ENCODE measurements at regions not wholly inside any gene's neighbourhood (a gene's known extent, or its start where the extent isn't known, plus 50 kb on each side); places are given as distances from the start of the nearest gene placed in this dataset.
"Not testable (repeated sequence)": the region's sequence is repeated elsewhere in the genome, so short reads cannot be mapped to it uniquely, and the experiment has no call there.

- DNase-seq, result no peak
Measured at GRCh38 chr1:157249739-157250138, 111.5 kb upstream of the ETV3 start.

- no peak for DNase-seq
Measured at GRCh38 chr1:157249326-157249725, 111.1 kb upstream of the ETV3 start.

- not testable (repeated sequence) for DNase-seq
Measured at GRCh38 chr1:157247764-157248049, 109.5 kb upstream of the ETV3 start.

GRCh38 chr1:157247005-157247763, 109.0 kb upstream of the ETV3 start:
- DNase-seq, result no peak

GRCh38 chr1:157245823-157246222, 107.6 kb upstream of the ETV3 start:
- no peak for DNase-seq

GRCh38 chr1:157241185-157241538, 103.0 kb upstream of the ETV3 start:
- DNase-seq, result no peak

- DNase-seq, result no peak
Measured at GRCh38 chr1:157240495-157241184, 102.4 kb upstream of the ETV3 start.

GRCh38 chr1:157239936-157240335, 101.7 kb upstream of the ETV3 start:
- no peak for DNase-seq

- no peak for DNase-seq
Measured at GRCh38 chr1:157238585-157238984, 100.4 kb upstream of the ETV3 start.

GRCh38 chr1:157237981-157238380, 99.8 kb upstream of the ETV3 start:
- no peak for DNase-seq

GRCh38 chr1:157237522-157237921, 99.3 kb upstream of the ETV3 start:
- no peak for DNase-seq

GRCh38 chr1:157236072-157236471, 97.9 kb upstream of the ETV3 start:
- no peak for DNase-seq

GRCh38 chr1:157235307-157235706, 97.1 kb upstream of the ETV3 start:
- no peak for DNase-seq

GRCh38 chr1:157234705-157235273, 96.6 kb upstream of the ETV3 start:
- DNase-seq, result no peak

- no peak for DNase-seq
Measured at GRCh38 chr1:157233131-157233530, 94.9 kb upstream of the ETV3 start.

- no peak for DNase-seq
Measured at GRCh38 chr1:157231846-157232525, 93.8 kb upstream of the ETV3 start.

- DNase-seq, result no peak
Measured at GRCh38 chr1:157230500-157230899, 92.3 kb upstream of the ETV3 start.

GRCh38 chr1:157227700-157228099, 89.5 kb upstream of the ETV3 start:
- no peak for DNase-seq

GRCh38 chr1:157226739-157227138, 88.5 kb upstream of the ETV3 start:
- no peak for DNase-seq

- no peak for DNase-seq
Measured at GRCh38 chr1:157219600-157219999, 81.4 kb upstream of the ETV3 start.

- no peak for DNase-seq
Measured at GRCh38 chr1:157219182-157219581, 81.0 kb upstream of the ETV3 start.

GRCh38 chr1:157218671-157219070, 80.5 kb upstream of the ETV3 start:
- no peak for DNase-seq

- DNase-seq, result no peak
Measured at GRCh38 chr1:157217486-157217885, 79.3 kb upstream of the ETV3 start.

GRCh38 chr1:157213836-157214235, 75.6 kb upstream of the ETV3 start:
- no peak for DNase-seq
